Neuronal stem cell (in vitro differentiated cells): ENCODE measurements at regions not wholly inside any gene's neighbourhood (a gene's known extent, or its start where the extent isn't known, plus 50 kb on each side); places are given as distances from the start of the nearest gene placed in this dataset.

Source experiments
- DNase-seq: peaks from one replicate; pipeline ENCODE4 v3.0.0-alpha.2; 2013; ENCODE audit warnings: low spot score
- H2AFZ ChIP-seq: one replicate; pipeline ENCODE4 v1.6.1; 2013; ENCODE audit warnings: mild to moderate bottlenecking, low read length, inconsistent platforms
- H2AK5ac ChIP-seq: 2 replicates; pipeline ENCODE4 v1.6.1; 2013; ENCODE audit warnings: low read depth, mild to moderate bottlenecking, inconsistent platforms, low read length, moderate library complexity, mixed read lengths
- H2BK120ac ChIP-seq: 2 replicates; pipeline ENCODE4 v1.6.1; 2013; ENCODE audit warnings: low read depth, mild to moderate bottlenecking, inconsistent platforms, low read length, moderate library complexity, mixed read lengths
- H2BK12ac ChIP-seq: one replicate; pipeline ENCODE4 v1.6.1; 2013; ENCODE audit warnings: low read length, inconsistent platforms
- H2BK15ac ChIP-seq: 2 replicates; pipeline ENCODE4 v1.6.1; 2013; ENCODE audit warnings: mild to moderate bottlenecking, low read length, inconsistent platforms, mixed read lengths
- H2BK5ac ChIP-seq: one replicate; pipeline ENCODE4 v1.6.1; 2013; ENCODE audit warnings: inconsistent platforms, mild to moderate bottlenecking, low read length, moderate library complexity
- H3K14ac ChIP-seq: one replicate; pipeline ENCODE4 v1.6.1; 2013; ENCODE audit warnings: low read length, inconsistent platforms
- H3K18ac ChIP-seq: 2 replicates; pipeline ENCODE4 v1.6.1; 2013; ENCODE audit warnings: low read length, inconsistent platforms
- H3K23ac ChIP-seq: 2 replicates; pipeline ENCODE4 v1.6.1; 2013; ENCODE audit warnings: low read depth, mild to moderate bottlenecking, mixed read lengths, low read length, inconsistent platforms; ENCODE audit not compliant: poor library complexity
- H3K27ac ChIP-seq: replicated peaks from 3 replicates; pipeline ENCODE4 v1.5.1; 2013; ENCODE audit warnings: low read length, inconsistent platforms
- H3K27me3 ChIP-seq, 3 experiments: 2 replicates each; pipeline ENCODE4 v1.6.1; 2013; ENCODE audit warnings: low read length in 3 of 3, mild to moderate bottlenecking in 2 of 3, inconsistent platforms in 1 of 3, low read depth in 1 of 3, mixed read lengths in 1 of 3, moderate library complexity in 1 of 3; ENCODE audit not compliant: control insufficient read depth in 3 of 3, insufficient read depth in 3 of 3
- H3K36me3 ChIP-seq, 2 donors: replicated peaks in 1 of 2; 2 replicates each; pipeline ENCODE4 v1.6.1; 2013; ENCODE audit warnings: low read length in 2 of 2; ENCODE audit not compliant: control insufficient read depth in 2 of 2, insufficient read depth in 2 of 2
- H3K4ac ChIP-seq: 2 replicates; pipeline ENCODE4 v1.6.1; 2013; ENCODE audit warnings: inconsistent platforms, mild to moderate bottlenecking, low read length, moderate library complexity
- H3K4me1 ChIP-seq, 2 donors: 1 replicate in 1 of 2; 2 replicates in 1 of 2; pipeline ENCODE4 v1.6.1; 2013; ENCODE audit warnings: low read length in 2 of 2, low read depth in 1 of 2; ENCODE audit not compliant: control insufficient read depth in 2 of 2, insufficient read depth in 1 of 2
- H3K4me2 ChIP-seq: one replicate; pipeline ENCODE4 v1.6.1; 2013; ENCODE audit warnings: mild to moderate bottlenecking, low read length, inconsistent platforms; ENCODE audit not compliant: insufficient read depth, poor library complexity, severe bottlenecking
- H3K4me3 ChIP-seq, 2 donors: 2 replicates each; pipeline ENCODE4 v1.5.1; 2013; ENCODE audit warnings: low read length in 2 of 2, mild to moderate bottlenecking in 2 of 2, inconsistent platforms in 1 of 2, moderate library complexity in 1 of 2
- H3K79me1 ChIP-seq: one replicate; pipeline ENCODE4 v1.6.1; 2013; ENCODE audit warnings: low read depth, mild to moderate bottlenecking, inconsistent platforms, low read length, moderate library complexity
- H3K9ac ChIP-seq: one replicate; pipeline ENCODE4 v1.6.1; 2013; ENCODE audit warnings: mild to moderate bottlenecking, low read depth, low read length, inconsistent platforms; ENCODE audit not compliant: poor library complexity
- H3K9me3 ChIP-seq, 2 donors: replicated peaks in 1 of 2; 2 replicates each; pipeline versions ENCODE3 to v1.6.1; 2013; ENCODE audit warnings: low read length in 2 of 2, mild to moderate bottlenecking in 2 of 2, inconsistent platforms in 1 of 2, low read depth in 1 of 2, mixed read lengths in 1 of 2, moderate library complexity in 1 of 2; ENCODE audit not compliant: control insufficient read depth in 2 of 2, insufficient read depth in 1 of 2
- H4K8ac ChIP-seq: one replicate; pipeline ENCODE4 v1.6.1; 2013; ENCODE audit warnings: low read depth, mild to moderate bottlenecking, inconsistent platforms, low read length, moderate library complexity
- H4K91ac ChIP-seq: one replicate; pipeline ENCODE4 v1.6.1; 2013; ENCODE audit warnings: low read length, low read depth, mild to moderate bottlenecking, inconsistent platforms; ENCODE audit not compliant: poor library complexity
- WGBS, 2 donors: extraction: QIAGEN DNeasy Blood & Tissue Kit; methylation state at CpG; one replicate each; pipeline ENCODE4 v1.1.7; 2013; ENCODE audit warnings: missing lambda C conversion rate in 2 of 2, mixed read lengths in 1 of 2; ENCODE audit not compliant: insufficient read length in 2 of 2, insufficient replicate concordance in 1 of 2; ENCODE audit errors: extremely low coverage in 2 of 2; 5-methylcytosine and 5-hydroxymethylcytosine counted together

GRCh38 chr1:29981586-29982239 is 741.7 kb downstream of the MATN1 start:
- no peak overlapping the region for H4K8ac ChIP-seq
- H4K91ac ChIP-seq: no peak overlapping the region
- H2BK12ac ChIP-seq: no peak overlapping the region
- H2BK5ac ChIP-seq: no peak overlapping the region
- H3K14ac ChIP-seq: no peak overlapping the region
- no peak overlapping the region for H3K4me3 ChIP-seq
- no peak for DNase-seq
- no peak overlapping the region for H2BK120ac ChIP-seq
- H2AFZ ChIP-seq: no peak overlapping the region
- no peaks in the 10 kb centered on the region for H3K79me1 ChIP-seq
- no CpG with 5 or more reads among the region's 5 CpGs for WGBS, 2 donors
- H3K27ac ChIP-seq: no peak overlapping the region
- no peak overlapping the region for H3K4me2 ChIP-seq
- H3K18ac ChIP-seq: peak overlapping the region; percentile 0
- H3K4me1 ChIP-seq: peaks cover 0 to 12% of the 10 kb centered on the region in 2 donors
- no peak overlapping the region for H3K4ac ChIP-seq
- no peak overlapping the region for H2BK15ac ChIP-seq
- H3K23ac ChIP-seq: no peak overlapping the region
- H3K9me3 ChIP-seq: no peaks in the 10 kb centered on the region
- H3K9ac ChIP-seq: peak overlapping the region; percentile 38
- no peak overlapping the region for H2AK5ac ChIP-seq
- no peaks in the 10 kb centered on the region for H3K27me3 ChIP-seq
- H3K36me3 ChIP-seq: no peaks in the 10 kb centered on the region

GRCh38 chr1:29977550-29977949 is 741.2 kb downstream of the PTPRU start:
- Histone ChIP-seq H3K4me3 (no peak overlapping the region), H3K23ac (no peak overlapping the region), H3K18ac (no peak overlapping the region), H3K9ac (no peak overlapping the region), H4K8ac (no peak overlapping the region), H3K27ac (no peak overlapping the region), H4K91ac (no peak overlapping the region), H3K4ac (no peak overlapping the region), H3K4me2 (no peak overlapping the region), H3K79me1 (no peaks in the 10 kb centered on the region), H3K27me3 (no peaks in the 10 kb centered on the region), H3K4me1 (peaks cover 3 to 10% of the 10 kb centered on the region in 2 donors), H2AK5ac (no peak overlapping the region), H2BK120ac (no peak overlapping the region), H2AFZ (no peak overlapping the region), H3K9me3 (no peaks in the 10 kb centered on the region), H3K36me3 (no peaks in the 10 kb centered on the region), H2BK15ac (no peak overlapping the region), H3K14ac (no peak overlapping the region), H2BK12ac (no peak overlapping the region), H2BK5ac (no peak overlapping the region)
- WGBS, 2 donors: no CpG with 5 or more reads among the region's 4 CpGs
- no peak for DNase-seq

DNA sequence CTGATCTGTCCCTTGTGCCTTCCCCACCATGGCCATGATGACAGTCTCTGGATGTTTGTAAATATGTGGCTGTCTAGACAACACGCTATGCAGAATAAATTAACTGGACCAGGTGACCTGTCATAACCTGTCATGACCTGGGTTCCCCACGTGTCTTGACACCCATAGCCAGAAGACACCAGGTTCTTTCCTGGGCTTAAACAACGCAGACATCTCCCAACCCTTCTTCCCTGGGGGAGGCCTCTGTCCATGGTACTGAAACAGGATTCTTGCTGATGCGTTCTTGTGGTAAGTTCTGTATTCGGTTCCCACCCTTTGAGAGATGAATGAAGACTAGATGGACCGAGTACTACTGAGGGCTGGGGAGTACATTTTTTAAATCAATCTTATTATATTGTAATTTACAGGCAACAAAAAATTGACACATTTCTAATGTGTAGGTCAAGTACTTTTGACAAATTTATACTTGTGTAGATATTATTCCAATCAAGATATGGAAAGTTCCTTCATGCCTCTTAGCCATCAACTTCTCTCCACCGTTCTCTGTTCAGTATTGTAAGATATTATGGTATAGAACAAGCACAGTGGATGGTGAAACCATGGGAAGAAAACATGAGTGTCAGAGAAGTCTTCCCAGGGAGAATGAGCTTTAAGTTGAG is 738.8 kb downstream of the PTPRU start:
- Histone ChIP-seq H3K27ac (no peak overlapping the region), H3K18ac (no peak overlapping the region)
- no CpG with 5 or more reads among the region's 7 CpGs for WGBS, 2 donors

GRCh38 chr1:29974316-29974724 is 738.0 kb downstream of the PTPRU start:
- H3K18ac ChIP-seq: no peak overlapping the region
- no peak overlapping the region for H2BK120ac ChIP-seq
- H4K8ac ChIP-seq: no peak overlapping the region
- no peak overlapping the region for H2BK5ac ChIP-seq
- no peak overlapping the region for H3K14ac ChIP-seq
- H4K91ac ChIP-seq: no peak overlapping the region
- H3K4me3 ChIP-seq: no peak overlapping the region
- H3K4ac ChIP-seq: no peak overlapping the region
- H2AFZ ChIP-seq: no peak overlapping the region
- no peak overlapping the region for H2BK12ac ChIP-seq
- H3K4me1 ChIP-seq: peaks cover 3 to 8% of the 10 kb centered on the region in 2 donors
- no peaks in the 10 kb centered on the region for H3K27me3 ChIP-seq
- no peak overlapping the region for H2BK15ac ChIP-seq
- H3K9me3 ChIP-seq: no peaks in the 10 kb centered on the region
- no peak overlapping the region for H3K23ac ChIP-seq
- no CpG with 5 or more reads among the region's 1 CpG for WGBS, 2 donors
- no peaks in the 10 kb centered on the region for H3K36me3 ChIP-seq
- H3K9ac ChIP-seq: no peak overlapping the region
- H3K4me2 ChIP-seq: no peak overlapping the region
- H3K79me1 ChIP-seq: no peaks in the 10 kb centered on the region
- DNase-seq: peak; percentile 37
- peak overlapping the region; percentile 34 for H3K27ac ChIP-seq
- H2AK5ac ChIP-seq: no peak overlapping the region

More for the DNA sequence above, 738.8 kb downstream of the PTPRU start:
- Histone ChIP-seq H2AFZ (no peak overlapping the region), H3K4me2 (no peak overlapping the region), H4K8ac (no peak overlapping the region), H3K4me3 (no peak overlapping the region), H2BK120ac (no peak overlapping the region), H2BK12ac (no peak overlapping the region), H3K4me1 (peaks cover 3 to 8% of the 10 kb centered on the region in 2 donors), H3K27me3 (no peaks in the 10 kb centered on the region), H2BK15ac (no peak overlapping the region), H3K23ac (no peak overlapping the region), H3K79me1 (no peaks in the 10 kb centered on the region), H2AK5ac (no peak overlapping the region), H3K14ac (no peak overlapping the region), H2BK5ac (no peak overlapping the region), H3K9me3 (no peaks in the 10 kb centered on the region), H3K36me3 (no peaks in the 10 kb centered on the region), H3K9ac (no peak overlapping the region), H3K4ac (no peak overlapping the region), H4K91ac (no peak overlapping the region)
- DNase-seq: peak; percentile 72
